OCI-LY1 (cell line): ENCODE measurements at regions not wholly inside any gene's neighbourhood (a gene's known extent, or its start where the extent isn't known, plus 50 kb on each side); places are given as distances from the start of the nearest gene placed in this dataset.

Experiments
- H2AFZ ChIP-seq: fragments of 200-600 bp; sonication (generic), shearing (Covaris generic); 2 replicates; pipeline ENCODE4 v1.6.0; 2014; ENCODE audit warnings: antibody characterized with exemption, mild to moderate bottlenecking, low read length
- H3F3A ChIP-seq: fragments of 200-600 bp; sonication (generic), shearing (Covaris generic); 2 replicates; pipeline ENCODE4 v1.6.0; 2014; ENCODE audit warnings: mild to moderate bottlenecking, antibody characterized with exemption, low read length, moderate library complexity; ENCODE audit not compliant: insufficient read depth
- H3K27ac ChIP-seq: fragments of 200-600 bp; sonication (generic); 2 replicates; pipeline ENCODE4 v1.5.1; 2014; ENCODE audit warnings: low read length, mixed run types, mild to moderate bottlenecking, low read depth; ENCODE audit not compliant: poor library complexity, severe bottlenecking
- H3K27me3 ChIP-seq: fragments of 200-600 bp; sonication (generic); 2 replicates; pipeline ENCODE4 v1.6.0; 2014; ENCODE audit warnings: antibody characterized with exemption, mild to moderate bottlenecking, low read length, moderate library complexity; ENCODE audit not compliant: insufficient read depth
- H3K36me3 ChIP-seq: fragments of 200-600 bp; sonication (generic); 2 replicates; pipeline ENCODE4 v1.6.1; 2014; ENCODE audit warnings: mild to moderate bottlenecking, antibody characterized with exemption, low read length, moderate library complexity, mixed read lengths; ENCODE audit not compliant: insufficient read depth
- H3K4me1 ChIP-seq: fragments of 200-600 bp; sonication (generic); 2 replicates; pipeline ENCODE4 v1.5.1; 2014; ENCODE audit warnings: mild to moderate bottlenecking, low read length, moderate library complexity; ENCODE audit not compliant: insufficient read depth, severe bottlenecking
- H3K4me2 ChIP-seq: fragments of 200-600 bp; sonication (generic), shearing (Covaris generic); 2 replicates; pipeline ENCODE4 v1.6.1; 2014; ENCODE audit warnings: low read length
- H3K4me3 ChIP-seq: fragments of 200-600 bp; sonication (generic); 2 replicates; pipeline ENCODE4 v1.5.1; 2014; ENCODE audit warnings: low read length, low read depth, mild to moderate bottlenecking, mixed read lengths; ENCODE audit not compliant: poor library complexity, severe bottlenecking
- H3K79me2 ChIP-seq: fragments of 200-600 bp; shearing (Covaris generic); 2 replicates; pipeline ENCODE4 v1.6.1; 2016; ENCODE audit warnings: mixed run types, low read length, mixed read lengths; ENCODE audit not compliant: insufficient read depth
- H3K9ac ChIP-seq: fragments of 200-600 bp; sonication (generic), shearing (Covaris generic); 2 replicates; pipeline ENCODE4 v1.6.1; 2014; ENCODE audit warnings: mild to moderate bottlenecking, low read length, mixed read lengths
- H3K9me2 ChIP-seq: fragments of 200-600 bp; sonication (generic), shearing (Covaris generic); 2 replicates; pipeline ENCODE4 v1.6.1; 2014; ENCODE audit warnings: low read depth, mild to moderate bottlenecking, low read length, mixed read lengths
- H3K9me3 ChIP-seq: fragments of 200-600 bp; shearing (Covaris generic); 2 replicates; pipeline ENCODE4 v1.6.1; 2014; ENCODE audit warnings: low read length, mixed read lengths
- H4K20me1 ChIP-seq: fragments of 200-600 bp; sonication (generic), shearing (Covaris generic); 2 replicates; pipeline ENCODE4 v1.6.0; 2016; ENCODE audit warnings: mild to moderate bottlenecking, low read length; ENCODE audit not compliant: insufficient read depth
- CTCF ChIP-seq: fragments of 200-600 bp; sonication (generic), shearing (Covaris generic); IDR thresholded peaks from 2 replicates; pipeline ENCODE4 v1.5.1; 2017; ENCODE audit warnings: mild to moderate bottlenecking, antibody characterized with exemption, low read length, moderate library complexity, mixed read lengths
- EZH2 ChIP-seq: fragments of 200-600 bp; sonication (generic), shearing (Covaris generic); IDR thresholded peaks from 2 replicates; pipeline ENCODE4 v1.8.0; 2017; ENCODE audit warnings: borderline replicate concordance, mixed run types, mild to moderate bottlenecking, antibody characterized with exemption, low read length, moderate library complexity, mixed read lengths

GRCh38 chr7:3094701-3095445 lies 51.2 kb upstream of the CARD11 start:
- Histone ChIP-seq H3K36me3 (no peaks in the 10 kb centered on the region), H2AFZ (no peak overlapping the region), H3K4me3 (peak overlapping the region; percentile 3), H3K79me2 (no peaks in the 10 kb centered on the region), H3K27me3 (no peaks in the 10 kb centered on the region; the same call in 1 of the 2 replicates), H3K4me1 (peaks cover 6% of the 10 kb centered on the region), H3K4me2 (peak overlapping the region; percentile 30; the same call in 1 of the 2 replicates), H3K9me2 (no peaks in the 10 kb centered on the region), H4K20me1 (no peaks in the 10 kb centered on the region), H3K9me3 (peaks cover 4% of the 10 kb centered on the region; the same call in 1 of the 2 replicates), H3F3A (no peaks in the 10 kb centered on the region), H3K9ac (no peak overlapping the region), H3K27ac (no peak overlapping the region)
- TF ChIP-seq EZH2, result no peak
- no peak for TF ChIP-seq CTCF

GRCh38 chr7:3097734-3098133 lies 54.1 kb upstream of the CARD11 start:
- Histone ChIP-seq H3K79me2 (no peaks in the 10 kb centered on the region), H3K4me3 (no peak overlapping the region), H3K9me2 (no peaks in the 10 kb centered on the region), H3F3A (no peaks in the 10 kb centered on the region), H3K36me3 (no peaks in the 10 kb centered on the region), H2AFZ (no peak overlapping the region), H4K20me1 (no peaks in the 10 kb centered on the region), H3K4me2 (no peak overlapping the region), H3K9ac (no peak overlapping the region), H3K27me3 (no peaks in the 10 kb centered on the region; the same call in 1 of the 2 replicates), H3K27ac (no peak overlapping the region), H3K9me3 (peaks cover 4% of the 10 kb centered on the region; the same call in 1 of the 2 replicates), H3K4me1 (peaks cover 3% of the 10 kb centered on the region)
- TF ChIP-seq CTCF, result no peak

GRCh38 chr7:3102159-3102558 lies 58.5 kb upstream of the CARD11 start:
- TF ChIP-seq CTCF (no peak), EZH2 (no peak)
- Histone ChIP-seq H4K20me1 (no peaks in the 10 kb centered on the region), H3K4me1 (no peaks in the 10 kb centered on the region), H3K9me2 (no peaks in the 10 kb centered on the region), H3F3A (no peaks in the 10 kb centered on the region), H3K79me2 (no peaks in the 10 kb centered on the region), H3K27ac (no peak overlapping the region), H3K27me3 (0 out of 2 replicates have a peak, but pooled peaks cover 5% of the 10 kb centered on the region), H2AFZ (no peak overlapping the region), H3K4me2 (no peak overlapping the region), H3K4me3 (no peak overlapping the region), H3K9me3 (no peaks in the 10 kb centered on the region), H3K36me3 (no peaks in the 10 kb centered on the region), H3K9ac (no peak overlapping the region)
